ENCODE measurements at regions not wholly inside any gene's neighbourhood (a gene's known extent, or its start where the extent isn't known, plus 50 kb on each side); places are given as distances from the start of the nearest gene placed in this dataset.

GRCh38 chr17:14843086-14843795 is 421.9 kb downstream of the PMP22 start (continued):
- TF ChIP-seq EGR1 (IDR thresholded peaks at IDR 0.05; ENCODE audit: borderline replicate concordance, low read depth, low read length), result no peak
- TF ChIP-seq KDM5A (IDR thresholded peaks at IDR 0.05; ENCODE audit: low read length), result no peak
- no peak for TF ChIP-seq EP300 (IDR thresholded peaks at IDR 0.05; ENCODE audit: borderline replicate concordance in 1 of 2, low read depth in 2 of 2, low read length in 2 of 2)
- TF ChIP-seq CEBPB (IDR thresholded peaks at IDR 0.05; ENCODE audit: low read depth, low read length), result no peak
- TF ChIP-seq RAD21 (IDR thresholded peaks at IDR 0.05 in 1 of 2, conservative IDR thresholded peaks at IDR 0.05 in 1 of 2; ENCODE audit: low read depth in 2 of 2, low read length in 2 of 2), result no peak

All from H1 (cell line).